ENCODE measurements at regions not wholly inside any gene's neighbourhood (a gene's known extent, or its start where the extent isn't known, plus 50 kb on each side); places are given as distances from the start of the nearest gene placed in this dataset.
"Not testable (repeated sequence)": the region's sequence is repeated elsewhere in the genome, so short reads cannot be mapped to it uniquely, and the experiment has no call there.

DNA sequence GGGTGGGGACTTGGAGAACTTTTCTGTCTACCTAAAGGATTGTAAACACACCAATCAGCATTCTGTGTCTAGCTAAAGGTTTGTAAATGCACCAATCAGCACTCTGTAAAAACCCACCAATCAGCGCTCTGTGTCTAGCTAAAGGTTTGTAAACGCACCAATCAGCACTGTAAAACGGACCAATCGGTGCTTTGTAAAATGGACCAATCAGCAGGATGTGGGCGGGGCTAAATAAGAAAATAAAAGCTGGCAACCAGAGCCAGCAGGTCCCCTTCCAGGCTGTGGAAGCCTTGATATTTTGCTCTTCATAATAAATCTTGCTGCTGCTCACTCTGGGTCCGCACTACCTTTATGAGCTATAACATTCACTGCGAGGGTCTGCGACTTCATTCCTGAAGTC lies 331.3 kb downstream of the SUCLG1 start:
- H3K4me3 ChIP-seq; ATAC-seq; in situ Hi-C loops (cut with MboI); BruUV-seq (replicated peaks); FAIRE-seq; H3K9ac ChIP-seq (ENCODE audit: insufficient read depth in 1 of 2, low read depth in 2 of 2, low read length in 2 of 2); CTCF ChIA-PET (ENCODE audit: low intra/inter-chr PET ratio); H3K27ac ChIP-seq (ENCODE audit: extremely low read depth, low read depth, low read length); DNase-seq (ENCODE audit: extremely low read depth in 1 of 4, low spot score in 3 of 4); H3K79me2 ChIP-seq (ENCODE audit: control insufficient read depth, insufficient read depth, low read length); H3K4me2 ChIP-seq (ENCODE audit: insufficient read depth, low read length); H3K27me3 ChIP-seq (ENCODE audit: control insufficient read depth in 2 of 2, insufficient read depth in 2 of 2, low read length in 2 of 2); H3K36me3 ChIP-seq (ENCODE audit: control insufficient read depth, insufficient read depth, low read length); H3K9me3 ChIP-seq (replicated peaks; ENCODE audit: control insufficient read depth, insufficient read depth, low read depth, low read length); H3K9me1 ChIP-seq (ENCODE audit: control insufficient read depth, insufficient read depth, low read length); H2AFZ ChIP-seq (ENCODE audit: low read depth, low read length); H4K20me1 ChIP-seq (replicated peaks; ENCODE audit: control insufficient read depth, insufficient read depth, low read length); intact Hi-C loops (cut with micrococcal nuclease); H3K4me1 ChIP-seq (replicated peaks in 1 of 2; ENCODE audit: control insufficient read depth in 2 of 2, insufficient read depth in 2 of 2, low read length in 2 of 2): not testable (repeated sequence)
- POLR2A ChIA-PET = interaction anchor here (0.7 kb wide), 1 partner anchor 22 kb away, joined by 4 read pairs; no protein-coding TSS in a partner anchor
- WGBS (ENCODE audit: insufficient coverage, low coverage, missing lambda C conversion rate) = 7% methylated on average over 7 of the region's 8 CpGs
- TF ChIP-seq NFYB (IDR thresholded peaks at IDR 0.05; ENCODE audit: extremely low read depth, insufficient read length) = peak; percentile 77

DNA sequence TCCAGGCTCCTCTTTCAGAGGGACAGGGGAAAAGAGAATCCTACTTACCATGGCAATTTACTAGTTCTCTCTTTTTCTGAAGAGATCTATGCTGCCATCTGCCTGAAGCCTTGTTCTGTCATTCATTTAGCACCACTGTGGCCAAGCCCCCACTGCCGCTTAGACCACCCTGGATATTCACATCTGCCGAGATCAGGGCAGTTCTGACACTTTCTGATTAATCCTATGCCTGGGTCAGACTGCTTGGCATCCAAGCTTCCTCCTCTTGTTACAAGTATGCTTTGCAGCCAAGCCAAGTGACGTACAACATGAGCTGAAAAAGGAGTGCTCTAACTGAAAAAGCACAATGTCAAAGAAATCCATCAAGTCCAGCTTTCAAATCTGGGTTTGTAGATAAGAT lies 332.6 kb downstream of the SUCLG1 start:
- Histone ChIP-seq H3K36me3 (ENCODE audit: control insufficient read depth, insufficient read depth, low read length) (no peaks in the 10 kb centered on the region), H4K20me1 (replicated peaks; ENCODE audit: control insufficient read depth, insufficient read depth, low read length) (no peaks in the 10 kb centered on the region), H2AFZ (ENCODE audit: low read depth, low read length) (no peak overlapping the region), H3K27ac (ENCODE audit: extremely low read depth, low read depth, low read length) (no peak overlapping the region), H3K27me3 (ENCODE audit: control insufficient read depth in 2 of 2, insufficient read depth in 2 of 2, low read length in 2 of 2) (no peaks in the 10 kb centered on the region), H3K79me2 (ENCODE audit: control insufficient read depth, insufficient read depth, low read length) (no peaks in the 10 kb centered on the region), H3K4me2 (ENCODE audit: insufficient read depth, low read length) (no peak overlapping the region), H3K4me1 (replicated peaks in 1 of 2; ENCODE audit: control insufficient read depth in 2 of 2, insufficient read depth in 2 of 2, low read length in 2 of 2) (no peaks in the 10 kb centered on the region), H3K4me3 (no peak overlapping the region), H3K9me3 (replicated peaks; ENCODE audit: control insufficient read depth, insufficient read depth, low read depth, low read length) (no peaks in the 10 kb centered on the region), H3K9me1 (ENCODE audit: control insufficient read depth, insufficient read depth, low read length) (no peaks in the 10 kb centered on the region), H3K9ac (ENCODE audit: insufficient read depth in 1 of 2, low read depth in 2 of 2, low read length in 2 of 2) (no peak overlapping the region)
- DNase-seq (ENCODE audit: extremely low read depth in 1 of 4, low spot score in 3 of 4) (no peak), ATAC-seq (no peak), FAIRE-seq (no peak)
- 0% methylated on average over 2 of the region's 3 CpGs for WGBS (ENCODE audit: insufficient coverage, low coverage, missing lambda C conversion rate)
- in situ Hi-C loops (cut with MboI) = no loop called here
- POLR2A ChIA-PET = no interaction called here
- intact Hi-C loops (cut with micrococcal nuclease) = no loop called here
- BruUV-seq (replicated peaks) = no TSS peak
- CTCF ChIA-PET (ENCODE audit: low intra/inter-chr PET ratio) = no interaction called here
- TF ChIP-seq ZNF212 (CRISPR knock-in tag; IDR thresholded peaks at IDR 0.05) = no peak
- TF ChIP-seq, protein P1, sequence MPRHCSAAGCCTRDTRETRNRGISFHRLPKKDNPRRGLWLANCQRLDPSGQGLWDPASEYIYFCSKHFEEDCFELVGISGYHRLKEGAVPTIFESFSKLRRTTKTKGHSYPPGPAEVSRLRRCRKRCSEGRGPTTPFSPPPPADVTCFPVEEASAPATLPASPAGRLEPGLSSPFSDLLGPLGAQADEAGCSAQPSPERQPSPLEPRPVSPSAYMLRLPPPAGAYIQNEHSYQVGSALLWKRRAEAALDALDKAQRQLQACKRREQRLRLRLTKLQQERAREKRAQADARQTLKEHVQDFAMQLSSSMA (CRISPR knock-in tag; IDR thresholded peaks at IDR 0.05) = no peak
- no peak for TF ChIP-seq ZNF239 (CRISPR knock-in tag; IDR thresholded peaks at IDR 0.05)
- no peak for TF ChIP-seq SAFB2 (IDR thresholded peaks at IDR 0.05; ENCODE audit: borderline replicate concordance, low read depth, low read length, severe bottlenecking)
- TF ChIP-seq NR2C2 (CRISPR knock-in tag; IDR thresholded peaks at IDR 0.05) = no peak
- no peak for TF ChIP-seq NR2C2 (tag; IDR thresholded peaks at IDR 0.05)
- no peak for TF ChIP-seq MAFK (IDR thresholded peaks at IDR 0.05; ENCODE audit: low read length)
- TF ChIP-seq, protein P2, sequence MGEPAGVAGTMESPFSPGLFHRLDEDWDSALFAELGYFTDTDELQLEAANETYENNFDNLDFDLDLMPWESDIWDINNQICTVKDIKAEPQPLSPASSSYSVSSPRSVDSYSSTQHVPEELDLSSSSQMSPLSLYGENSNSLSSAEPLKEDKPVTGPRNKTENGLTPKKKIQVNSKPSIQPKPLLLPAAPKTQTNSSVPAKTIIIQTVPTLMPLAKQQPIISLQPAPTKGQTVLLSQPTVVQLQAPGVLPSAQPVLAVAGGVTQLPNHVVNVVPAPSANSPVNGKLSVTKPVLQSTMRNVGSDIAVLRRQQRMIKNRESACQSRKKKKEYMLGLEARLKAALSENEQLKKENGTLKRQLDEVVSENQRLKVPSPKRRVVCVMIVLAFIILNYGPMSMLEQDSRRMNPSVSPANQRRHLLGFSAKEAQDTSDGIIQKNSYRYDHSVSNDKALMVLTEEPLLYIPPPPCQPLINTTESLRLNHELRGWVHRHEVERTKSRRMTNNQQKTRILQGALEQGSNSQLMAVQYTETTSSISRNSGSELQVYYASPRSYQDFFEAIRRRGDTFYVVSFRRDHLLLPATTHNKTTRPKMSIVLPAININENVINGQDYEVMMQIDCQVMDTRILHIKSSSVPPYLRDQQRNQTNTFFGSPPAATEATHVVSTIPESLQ (CRISPR knock-in tag; IDR thresholded peaks at IDR 0.05) = no peak
- no peak for TF ChIP-seq IRF2 (CRISPR knock-in tag; IDR thresholded peaks at IDR 0.05)
- TF ChIP-seq ZNF263 (CRISPR knock-in tag; IDR thresholded peaks at IDR 0.05; ENCODE audit: borderline replicate concordance) = no peak
- no peak for TF ChIP-seq FOXA3 (CRISPR knock-in tag; conservative IDR thresholded peaks at IDR 0.05 in 1 of 2, IDR thresholded peaks at IDR 0.05 in 1 of 2)
- no peak for TF ChIP-seq SMARCE1 (IDR thresholded peaks at IDR 0.05)
- TF ChIP-seq TAF1 (IDR thresholded peaks at IDR 0.05; ENCODE audit: control insufficient read depth, extremely low read depth, insufficient read depth, low read length, severe bottlenecking) = no peak
- TF ChIP-seq ZNF174 (CRISPR knock-in tag; IDR thresholded peaks at IDR 0.05) = no peak
- TF ChIP-seq HDGF (IDR thresholded peaks at IDR 0.05) = no peak
